PFSK-1 (cell line): ENCODE measurements at regions not wholly inside any gene's neighbourhood (a gene's known extent, or its start where the extent isn't known, plus 50 kb on each side); places are given as distances from the start of the nearest gene placed in this dataset.

ENCODE experiments used
- FOXP2 ChIP-seq: optimal IDR thresholded peaks from 2 replicates; pipeline ENCODE3; 2011; ENCODE audit warnings: borderline replicate concordance, control low read depth, inconsistent platforms; ENCODE audit not compliant: insufficient read depth; ENCODE audit errors: extremely low read length, extremely low read depth
- POLR2AphosphoS5 ChIP-seq: IDR thresholded peaks from 2 replicates; pipeline ENCODE4 v1.6.1; 2012; ENCODE audit warnings: low read depth, mild to moderate bottlenecking, control low read depth, low read length, moderate library complexity
- SIN3A ChIP-seq: IDR thresholded peaks from 2 replicates; pipeline ENCODE4 v1.6.1; 2012; ENCODE audit warnings: mild to moderate bottlenecking, low read length, moderate library complexity, borderline replicate concordance; ENCODE audit not compliant: insufficient read depth
- TAF1 ChIP-seq: IDR thresholded peaks from 2 replicates; pipeline ENCODE4 v1.6.1; 2012; ENCODE audit warnings: low read length, control low read depth, borderline replicate concordance; ENCODE audit not compliant: insufficient read depth
- TF ChIP-seq, protein P1 (sequence below), 2 experiments: IDR thresholded peaks; 2 replicates each; pipeline versions ENCODE4 v1.6.1 to v1.8.0; 2011 to 2012; ENCODE audit warnings: low read depth in 2 of 2, low read length in 2 of 2, control low read depth in 1 of 2, inconsistent platforms in 1 of 2, mild to moderate bottlenecking in 1 of 2, moderate library complexity in 1 of 2; ENCODE audit not compliant: insufficient read depth in 1 of 2

GRCh38 chr1:68624233-68624632, 127.4 kb upstream of the DEPDC1 start:
- TF ChIP-seq TAF1 = no peak
- TF ChIP-seq FOXP2 = no peak
- TF ChIP-seq SIN3A = no peak
- no peak for TF ChIP-seq POLR2AphosphoS5
- TF ChIP-seq, protein P1, sequence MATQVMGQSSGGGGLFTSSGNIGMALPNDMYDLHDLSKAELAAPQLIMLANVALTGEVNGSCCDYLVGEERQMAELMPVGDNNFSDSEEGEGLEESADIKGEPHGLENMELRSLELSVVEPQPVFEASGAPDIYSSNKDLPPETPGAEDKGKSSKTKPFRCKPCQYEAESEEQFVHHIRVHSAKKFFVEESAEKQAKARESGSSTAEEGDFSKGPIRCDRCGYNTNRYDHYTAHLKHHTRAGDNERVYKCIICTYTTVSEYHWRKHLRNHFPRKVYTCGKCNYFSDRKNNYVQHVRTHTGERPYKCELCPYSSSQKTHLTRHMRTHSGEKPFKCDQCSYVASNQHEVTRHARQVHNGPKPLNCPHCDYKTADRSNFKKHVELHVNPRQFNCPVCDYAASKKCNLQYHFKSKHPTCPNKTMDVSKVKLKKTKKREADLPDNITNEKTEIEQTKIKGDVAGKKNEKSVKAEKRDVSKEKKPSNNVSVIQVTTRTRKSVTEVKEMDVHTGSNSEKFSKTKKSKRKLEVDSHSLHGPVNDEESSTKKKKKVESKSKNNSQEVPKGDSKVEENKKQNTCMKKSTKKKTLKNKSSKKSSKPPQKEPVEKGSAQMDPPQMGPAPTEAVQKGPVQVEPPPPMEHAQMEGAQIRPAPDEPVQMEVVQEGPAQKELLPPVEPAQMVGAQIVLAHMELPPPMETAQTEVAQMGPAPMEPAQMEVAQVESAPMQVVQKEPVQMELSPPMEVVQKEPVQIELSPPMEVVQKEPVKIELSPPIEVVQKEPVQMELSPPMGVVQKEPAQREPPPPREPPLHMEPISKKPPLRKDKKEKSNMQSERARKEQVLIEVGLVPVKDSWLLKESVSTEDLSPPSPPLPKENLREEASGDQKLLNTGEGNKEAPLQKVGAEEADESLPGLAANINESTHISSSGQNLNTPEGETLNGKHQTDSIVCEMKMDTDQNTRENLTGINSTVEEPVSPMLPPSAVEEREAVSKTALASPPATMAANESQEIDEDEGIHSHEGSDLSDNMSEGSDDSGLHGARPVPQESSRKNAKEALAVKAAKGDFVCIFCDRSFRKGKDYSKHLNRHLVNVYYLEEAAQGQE (IDR thresholded peaks at IDR 0.05; ENCODE audit: insufficient read depth in 1 of 2, low read depth in 2 of 2, low read length in 2 of 2) = no peak
